ENCODE measurements at regions not wholly inside any gene's neighbourhood (a gene's known extent, or its start where the extent isn't known, plus 50 kb on each side); places are given as distances from the start of the nearest gene placed in this dataset.
"Not testable (repeated sequence)": the region's sequence is repeated elsewhere in the genome, so short reads cannot be mapped to it uniquely, and the experiment has no call there.

- intact Hi-C loops (cut with DNase I) = no loop called here
Observed at GRCh38 chr5:1959231-1959630, 76.5 kb upstream of the IRX4 start.

DNA sequence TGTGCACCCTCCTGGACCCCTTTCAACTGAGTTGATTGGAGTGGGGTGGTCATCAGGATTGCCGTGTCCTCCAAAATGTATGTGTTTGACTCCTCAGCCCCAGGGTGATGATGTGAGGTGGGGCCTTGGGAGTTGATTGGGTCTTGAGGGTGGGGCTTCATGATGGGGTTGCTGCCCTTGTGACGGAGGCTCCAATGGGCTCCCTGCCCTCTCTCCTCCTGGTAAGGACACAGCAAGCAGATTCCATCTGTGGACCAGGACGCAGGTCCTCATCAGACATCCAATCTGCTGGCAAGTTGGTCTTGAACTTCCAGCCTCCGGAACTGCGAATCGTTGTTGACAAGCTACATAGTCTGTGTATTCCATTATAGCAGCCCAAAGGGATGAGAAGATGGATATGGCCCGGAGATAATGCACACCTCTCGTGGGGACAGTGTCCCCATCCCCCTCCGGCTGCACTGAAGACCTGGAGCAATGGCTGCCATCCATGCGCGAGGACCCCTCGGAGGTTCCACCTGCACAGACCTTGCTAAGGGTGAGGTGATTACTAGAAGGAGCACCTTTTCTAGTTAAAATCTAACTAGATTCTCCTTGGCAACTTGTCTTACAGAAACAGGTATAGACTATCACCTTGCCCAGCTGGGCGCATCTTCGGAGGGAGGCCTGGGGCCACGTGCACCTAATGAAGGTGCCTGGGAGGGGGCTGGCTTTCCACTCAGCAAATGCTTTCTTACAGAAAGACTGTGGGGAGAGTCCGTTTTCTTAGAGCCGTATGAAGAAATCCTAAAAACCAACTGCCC is 75.7 kb upstream of the IRX4 start:
- Histone ChIP-seq H3K4me1 (no peaks in the 10 kb centered on the region), H3K27ac (no peak overlapping the region), H3K4me3 (no peak overlapping the region), H3K36me3 (no peaks in the 10 kb centered on the region), H3K9me3 (no peaks in the 10 kb centered on the region), H3K27me3 (no peaks in the 10 kb centered on the region)
- FAIRE-seq (no peak), DNase-seq (no peak), ATAC-seq (no peak)
- intact Hi-C loops (cut with DNase I) = no loop called here
- TF ChIP-seq, protein P1, sequence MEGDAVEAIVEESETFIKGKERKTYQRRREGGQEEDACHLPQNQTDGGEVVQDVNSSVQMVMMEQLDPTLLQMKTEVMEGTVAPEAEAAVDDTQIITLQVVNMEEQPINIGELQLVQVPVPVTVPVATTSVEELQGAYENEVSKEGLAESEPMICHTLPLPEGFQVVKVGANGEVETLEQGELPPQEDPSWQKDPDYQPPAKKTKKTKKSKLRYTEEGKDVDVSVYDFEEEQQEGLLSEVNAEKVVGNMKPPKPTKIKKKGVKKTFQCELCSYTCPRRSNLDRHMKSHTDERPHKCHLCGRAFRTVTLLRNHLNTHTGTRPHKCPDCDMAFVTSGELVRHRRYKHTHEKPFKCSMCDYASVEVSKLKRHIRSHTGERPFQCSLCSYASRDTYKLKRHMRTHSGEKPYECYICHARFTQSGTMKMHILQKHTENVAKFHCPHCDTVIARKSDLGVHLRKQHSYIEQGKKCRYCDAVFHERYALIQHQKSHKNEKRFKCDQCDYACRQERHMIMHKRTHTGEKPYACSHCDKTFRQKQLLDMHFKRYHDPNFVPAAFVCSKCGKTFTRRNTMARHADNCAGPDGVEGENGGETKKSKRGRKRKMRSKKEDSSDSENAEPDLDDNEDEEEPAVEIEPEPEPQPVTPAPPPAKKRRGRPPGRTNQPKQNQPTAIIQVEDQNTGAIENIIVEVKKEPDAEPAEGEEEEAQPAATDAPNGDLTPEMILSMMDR (IDR thresholded peaks at IDR 0.05) = no peak
- WGBS, 2 donors = 86 to 88% methylated on average over 17 of the region's 17 CpGs

More at GRCh38 chr5:1959231-1959630, 76.5 kb upstream of the IRX4 start:
- TF ChIP-seq, protein P1 (IDR thresholded peaks at IDR 0.05) = no peak
- H3K9me3 ChIP-seq = no peaks in the 10 kb centered on the region
- FAIRE-seq (no peak), DNase-seq (no peak), ATAC-seq (no peak)
- no peak overlapping the region for H3K4me3 ChIP-seq
- no peaks in the 10 kb centered on the region for H3K36me3 ChIP-seq
- WGBS, 2 donors = 71 to 84% methylated on average over 7 of the region's 7 CpGs
- no peaks in the 10 kb centered on the region for H3K27me3 ChIP-seq
- H3K27ac ChIP-seq = no peak overlapping the region
- no peaks in the 10 kb centered on the region for H3K4me1 ChIP-seq

GRCh38 chr5:1955586-1955985 is 72.9 kb upstream of the IRX4 start:
- intact Hi-C loops (cut with DNase I) = no loop called here
- H3K4me3 ChIP-seq = no peak overlapping the region
- DNase-seq (no peak), FAIRE-seq (no peak), ATAC-seq (no peak)
- H3K9me3 ChIP-seq = no peaks in the 10 kb centered on the region
- WGBS, 2 donors = 91 to 96% methylated on average over 6 of the region's 6 CpGs
- H3K36me3 ChIP-seq = no peaks in the 10 kb centered on the region
- no peaks in the 10 kb centered on the region for H3K4me1 ChIP-seq
- H3K27me3 ChIP-seq = no peaks in the 10 kb centered on the region
- TF ChIP-seq, protein P1 (IDR thresholded peaks at IDR 0.05) = no peak
- H3K27ac ChIP-seq = no peak overlapping the region

- H3K36me3 ChIP-seq; H3K9me3 ChIP-seq; intact Hi-C loops (cut with DNase I); H3K27me3 ChIP-seq; H3K27ac ChIP-seq; ATAC-seq; DNase-seq; H3K4me3 ChIP-seq; H3K4me1 ChIP-seq; FAIRE-seq: not testable (repeated sequence)
- 80 to 86% methylated on average over 5 of the region's 5 CpGs for WGBS, 2 donors
Observed at GRCh38 chr5:1953710-1954109, 71.0 kb upstream of the IRX4 start.

DNA sequence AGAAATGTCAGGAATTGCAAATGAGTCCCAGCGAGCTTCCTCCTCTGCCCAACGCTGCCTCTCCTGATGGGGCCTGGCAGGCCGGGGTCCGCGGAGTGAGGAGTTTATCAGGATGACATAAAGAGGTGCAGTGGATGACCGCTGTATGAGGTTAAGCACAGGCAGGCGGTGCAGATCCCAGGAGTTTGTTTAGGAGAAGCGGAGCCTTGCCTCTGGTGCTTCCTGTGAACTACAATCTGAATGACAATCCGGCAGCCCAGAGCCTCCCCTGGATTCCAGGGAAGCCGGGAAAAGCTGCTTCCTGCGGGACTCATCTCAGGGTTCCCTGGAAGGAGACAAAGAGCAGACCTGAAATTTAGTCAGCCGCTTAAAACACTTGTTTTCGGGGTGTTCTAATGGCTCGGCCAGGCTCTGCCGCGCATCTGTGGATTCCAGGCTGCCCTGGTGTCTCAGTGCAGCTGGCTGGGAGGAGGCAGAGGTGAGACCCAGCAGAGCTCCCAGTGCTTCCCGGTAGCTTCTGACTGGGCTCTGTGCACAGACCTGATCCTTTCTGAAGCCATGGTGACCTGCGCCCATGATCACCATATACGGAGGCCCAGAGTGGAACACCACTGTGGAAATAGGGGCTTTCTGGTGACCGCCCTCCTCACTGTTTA is 69.8 kb upstream of the IRX4 start:
- intact Hi-C loops (cut with DNase I) = no loop called here
- WGBS, 2 donors = 69 to 71% methylated on average over 20 of the region's 20 CpGs
- no peaks in the 10 kb centered on the region for H3K36me3 ChIP-seq
- no peak for ATAC-seq
- H3K9me3 ChIP-seq = no peaks in the 10 kb centered on the region
- H3K4me3 ChIP-seq = no peak overlapping the region
- H3K4me1 ChIP-seq = no peaks in the 10 kb centered on the region
- H3K27ac ChIP-seq = no peak overlapping the region
- no peak for FAIRE-seq
- no peak for DNase-seq
- TF ChIP-seq, protein P1 (IDR thresholded peaks at IDR 0.05) = no peak
- no peaks in the 10 kb centered on the region for H3K27me3 ChIP-seq
